ENCODE measurements at regions not wholly inside any gene's neighbourhood (a gene's known extent, or its start where the extent isn't known, plus 50 kb on each side); places are given as distances from the start of the nearest gene placed in this dataset.
"Not testable (repeated sequence)": the region's sequence is repeated elsewhere in the genome, so short reads cannot be mapped to it uniquely, and the experiment has no call there.

DNA sequence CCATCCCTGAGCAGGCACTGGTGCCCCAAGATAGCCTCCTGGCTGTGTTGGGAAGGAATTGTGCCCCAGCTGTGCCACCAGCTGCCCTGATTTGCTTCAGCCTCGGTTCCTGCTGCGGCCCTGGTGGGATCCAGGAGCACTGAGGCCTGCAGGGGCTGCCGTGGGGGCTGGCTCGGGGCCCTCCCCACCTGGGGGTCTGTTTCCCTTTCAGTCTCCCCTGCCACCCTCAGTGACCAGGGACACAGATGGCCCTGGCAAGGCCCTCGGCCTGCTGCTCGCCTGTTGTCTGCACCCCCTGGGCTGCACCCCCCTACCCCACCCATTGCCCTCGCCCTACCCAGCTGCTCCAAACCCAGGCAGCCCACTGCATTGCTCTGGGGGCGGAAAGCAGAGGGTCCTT lies 483.8 kb downstream of the TUBA3C start:
- not testable (repeated sequence) for H3K9ac ChIP-seq (ENCODE audit: low read length); H3K79me2 ChIP-seq (ENCODE audit: low read length); H3F3A ChIP-seq (ENCODE audit: insufficient read depth, low read length); H3K4me2 ChIP-seq (ENCODE audit: low read depth, low read length); H3K4me1 ChIP-seq (ENCODE audit: low read length); H4K20me1 ChIP-seq (ENCODE audit: insufficient read depth, low read length); H3K9me2 ChIP-seq (replicated peaks; ENCODE audit: insufficient read depth, low read length); H3K36me3 ChIP-seq (replicated peaks; ENCODE audit: insufficient read depth, low read length); DNase-seq; H3K27me3 ChIP-seq (replicated peaks; ENCODE audit: insufficient read depth, low read length); H3K4me3 ChIP-seq (ENCODE audit: low read length); H3K27ac ChIP-seq (ENCODE audit: low read length); H3K9me3 ChIP-seq (replicated peaks; ENCODE audit: insufficient read depth, low read length); H2AFZ ChIP-seq (ENCODE audit: low read length)

DNA sequence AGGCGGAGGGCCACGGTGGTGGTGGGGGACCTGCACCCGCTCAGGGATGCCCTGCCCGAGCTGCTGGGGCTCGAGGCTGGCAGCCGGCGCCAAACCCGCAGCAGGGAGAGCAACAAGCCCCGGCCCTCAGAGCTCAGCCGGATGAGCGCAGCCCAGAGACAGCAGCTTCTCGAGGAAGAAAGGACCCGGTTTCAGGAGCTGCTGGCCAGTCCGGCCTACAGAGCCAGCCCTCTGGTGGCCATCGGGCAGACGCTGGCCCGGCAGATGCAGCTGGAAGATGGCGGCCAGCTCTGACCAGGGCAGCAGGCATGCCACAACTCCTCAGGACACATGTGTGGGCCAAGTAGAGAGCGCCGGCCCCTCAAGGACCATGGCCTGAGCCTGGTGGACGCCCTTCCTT lies 484.4 kb downstream of the TUBA3C start:
- H3K4me3 ChIP-seq (ENCODE audit: low read length); H2AFZ ChIP-seq (ENCODE audit: low read length); H3K27ac ChIP-seq (ENCODE audit: low read length); H3K27me3 ChIP-seq (replicated peaks; ENCODE audit: insufficient read depth, low read length); H3K9ac ChIP-seq (ENCODE audit: low read length); H3F3A ChIP-seq (ENCODE audit: insufficient read depth, low read length); H3K4me2 ChIP-seq (ENCODE audit: low read depth, low read length); H3K9me3 ChIP-seq (replicated peaks; ENCODE audit: insufficient read depth, low read length); DNase-seq; H3K4me1 ChIP-seq (ENCODE audit: low read length); H3K79me2 ChIP-seq (ENCODE audit: low read length); H3K36me3 ChIP-seq (replicated peaks; ENCODE audit: insufficient read depth, low read length); H4K20me1 ChIP-seq (ENCODE audit: insufficient read depth, low read length); H3K9me2 ChIP-seq (replicated peaks; ENCODE audit: insufficient read depth, low read length): not testable (repeated sequence)

DNA sequence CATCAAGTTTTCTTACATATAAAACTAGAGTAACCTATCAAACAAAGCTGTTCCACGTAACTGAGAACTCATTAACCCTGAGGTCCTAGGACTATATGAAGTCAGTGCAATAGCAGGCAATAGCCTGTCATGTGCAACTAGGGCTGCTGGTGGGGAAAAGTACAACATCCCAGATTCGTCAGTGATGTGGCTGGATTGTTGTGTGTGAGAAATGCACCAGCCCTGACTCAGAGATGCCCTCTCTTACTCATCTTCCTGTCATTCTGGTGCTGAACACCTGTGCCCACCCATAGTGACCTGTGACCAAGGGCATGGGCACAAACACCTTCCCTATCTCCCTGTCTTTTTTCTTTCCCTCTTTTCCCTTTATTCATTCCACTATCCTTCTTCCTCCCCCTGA lies 504.2 kb downstream of the TUBA3C start:
- not testable (repeated sequence) for H3K27me3 ChIP-seq (replicated peaks; ENCODE audit: insufficient read depth, low read length); H3K4me2 ChIP-seq (ENCODE audit: low read depth, low read length); H3K36me3 ChIP-seq (replicated peaks; ENCODE audit: insufficient read depth, low read length); H3K79me2 ChIP-seq (ENCODE audit: low read length); H3K4me1 ChIP-seq (ENCODE audit: low read length); H3K9ac ChIP-seq (ENCODE audit: low read length); H3F3A ChIP-seq (ENCODE audit: insufficient read depth, low read length); DNase-seq; H2AFZ ChIP-seq (ENCODE audit: low read length); H4K20me1 ChIP-seq (ENCODE audit: insufficient read depth, low read length); H3K9me3 ChIP-seq (replicated peaks; ENCODE audit: insufficient read depth, low read length); H3K9me2 ChIP-seq (replicated peaks; ENCODE audit: insufficient read depth, low read length); H3K4me3 ChIP-seq (ENCODE audit: low read length); H3K27ac ChIP-seq (ENCODE audit: low read length)

DNA sequence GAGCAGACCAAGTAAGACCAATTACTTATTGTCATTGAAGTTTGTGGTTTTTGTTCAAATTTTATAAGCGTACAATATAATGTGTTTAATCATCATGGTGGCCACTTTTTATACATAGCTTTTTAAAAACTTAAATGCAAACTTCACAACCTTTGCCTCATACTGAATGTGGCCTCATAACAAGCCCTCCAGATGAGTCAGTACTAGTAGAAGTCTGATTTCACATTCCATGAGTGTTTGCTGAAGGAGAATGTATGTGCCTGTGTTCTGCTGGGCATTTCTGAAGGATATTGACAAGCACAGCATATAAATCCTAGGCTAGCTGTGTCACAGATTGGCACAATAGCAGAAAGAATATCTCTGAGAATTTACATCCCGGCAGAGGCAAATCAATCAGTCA lies 506.4 kb downstream of the TUBA3C start:
- H3K9me3 ChIP-seq (replicated peaks; ENCODE audit: insufficient read depth, low read length); H3K9ac ChIP-seq (ENCODE audit: low read length); H4K20me1 ChIP-seq (ENCODE audit: insufficient read depth, low read length); H3K79me2 ChIP-seq (ENCODE audit: low read length); H3K4me1 ChIP-seq (ENCODE audit: low read length); H3K4me3 ChIP-seq (ENCODE audit: low read length); H3F3A ChIP-seq (ENCODE audit: insufficient read depth, low read length); H3K36me3 ChIP-seq (replicated peaks; ENCODE audit: insufficient read depth, low read length); H2AFZ ChIP-seq (ENCODE audit: low read length); H3K27ac ChIP-seq (ENCODE audit: low read length); H3K27me3 ChIP-seq (replicated peaks; ENCODE audit: insufficient read depth, low read length); H3K9me2 ChIP-seq (replicated peaks; ENCODE audit: insufficient read depth, low read length); DNase-seq; H3K4me2 ChIP-seq (ENCODE audit: low read depth, low read length): not testable (repeated sequence)

DNA sequence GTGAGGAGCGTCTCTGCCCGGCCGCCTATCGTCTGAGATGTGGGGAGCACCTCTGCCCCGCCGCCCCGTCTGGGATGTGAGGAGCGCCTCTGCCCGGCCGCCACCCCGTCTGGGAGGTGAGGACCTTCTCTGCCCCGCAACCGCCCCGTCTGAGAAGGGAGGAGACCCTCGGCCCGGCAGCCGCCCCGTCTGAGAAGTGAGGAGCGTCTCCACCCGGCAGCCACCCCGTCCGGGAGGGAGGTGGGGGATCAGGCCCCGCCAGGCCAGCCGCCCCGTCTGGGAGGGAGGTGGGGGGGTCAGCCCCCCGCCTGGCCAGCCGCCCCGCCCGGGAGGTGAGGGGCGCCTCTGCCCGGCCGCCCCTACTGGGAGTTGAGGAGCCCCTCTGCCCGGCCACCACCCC lies 507.8 kb downstream of the TUBA3C start:
- H2AFZ ChIP-seq (ENCODE audit: low read length); DNase-seq; H3K4me3 ChIP-seq (ENCODE audit: low read length); H3K9me2 ChIP-seq (replicated peaks; ENCODE audit: insufficient read depth, low read length); H3K27me3 ChIP-seq (replicated peaks; ENCODE audit: insufficient read depth, low read length); H3K79me2 ChIP-seq (ENCODE audit: low read length); H3K9me3 ChIP-seq (replicated peaks; ENCODE audit: insufficient read depth, low read length); H3F3A ChIP-seq (ENCODE audit: insufficient read depth, low read length); H3K36me3 ChIP-seq (replicated peaks; ENCODE audit: insufficient read depth, low read length); H3K4me2 ChIP-seq (ENCODE audit: low read depth, low read length); H3K9ac ChIP-seq (ENCODE audit: low read length); H3K4me1 ChIP-seq (ENCODE audit: low read length); H3K27ac ChIP-seq (ENCODE audit: low read length); H4K20me1 ChIP-seq (ENCODE audit: insufficient read depth, low read length): not testable (repeated sequence)

DNA sequence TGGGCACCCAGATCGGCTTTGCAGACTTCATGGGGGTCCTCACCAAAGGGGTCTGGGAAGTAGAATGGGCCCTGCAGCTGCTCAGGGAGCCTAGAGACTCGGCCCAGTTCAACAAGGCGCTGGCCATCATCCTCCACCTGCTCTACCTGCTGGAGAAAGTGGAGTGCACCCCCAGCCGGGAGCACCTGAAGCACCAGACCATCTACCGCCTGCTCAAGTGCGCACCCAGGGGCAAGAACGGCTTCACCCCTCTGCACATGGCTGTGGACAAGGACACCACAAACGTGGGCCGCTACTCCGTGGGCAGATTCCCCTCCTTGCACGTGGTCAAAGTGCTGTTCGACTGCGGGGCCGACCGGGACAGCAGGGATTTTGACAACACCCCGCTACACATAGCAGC lies 515.0 kb downstream of the TUBA3C start:
- H3K9me2 ChIP-seq (replicated peaks; ENCODE audit: insufficient read depth, low read length); H2AFZ ChIP-seq (ENCODE audit: low read length); H3F3A ChIP-seq (ENCODE audit: insufficient read depth, low read length); H3K9me3 ChIP-seq (replicated peaks; ENCODE audit: insufficient read depth, low read length); DNase-seq; H3K27ac ChIP-seq (ENCODE audit: low read length); H3K4me1 ChIP-seq (ENCODE audit: low read length); H3K36me3 ChIP-seq (replicated peaks; ENCODE audit: insufficient read depth, low read length); H3K4me3 ChIP-seq (ENCODE audit: low read length); H3K9ac ChIP-seq (ENCODE audit: low read length); H3K4me2 ChIP-seq (ENCODE audit: low read depth, low read length); H4K20me1 ChIP-seq (ENCODE audit: insufficient read depth, low read length); H3K27me3 ChIP-seq (replicated peaks; ENCODE audit: insufficient read depth, low read length); H3K79me2 ChIP-seq (ENCODE audit: low read length): not testable (repeated sequence)

DNA sequence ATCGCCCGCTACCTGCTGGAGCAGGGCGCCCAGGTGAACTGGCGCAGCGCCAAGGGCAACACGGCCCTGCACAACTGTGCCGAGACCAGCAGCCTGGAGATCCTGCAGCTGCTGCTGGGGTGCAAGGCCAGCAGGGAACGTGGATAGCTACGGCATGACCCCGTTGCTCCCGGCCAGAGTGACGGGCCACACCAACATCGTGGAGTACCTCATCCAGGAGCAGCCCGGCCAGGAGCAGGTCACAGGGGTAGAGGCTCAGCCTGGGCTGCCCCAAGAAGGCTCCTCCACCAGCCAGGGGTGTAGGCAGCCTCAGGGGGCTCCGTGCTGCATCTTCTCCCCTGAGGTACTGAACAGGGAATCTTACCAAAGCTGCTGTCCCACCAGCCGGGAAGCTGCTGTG lies 515.9 kb downstream of the TUBA3C start:
- H3K9ac ChIP-seq (ENCODE audit: low read length), result not testable (repeated sequence)

DNA sequence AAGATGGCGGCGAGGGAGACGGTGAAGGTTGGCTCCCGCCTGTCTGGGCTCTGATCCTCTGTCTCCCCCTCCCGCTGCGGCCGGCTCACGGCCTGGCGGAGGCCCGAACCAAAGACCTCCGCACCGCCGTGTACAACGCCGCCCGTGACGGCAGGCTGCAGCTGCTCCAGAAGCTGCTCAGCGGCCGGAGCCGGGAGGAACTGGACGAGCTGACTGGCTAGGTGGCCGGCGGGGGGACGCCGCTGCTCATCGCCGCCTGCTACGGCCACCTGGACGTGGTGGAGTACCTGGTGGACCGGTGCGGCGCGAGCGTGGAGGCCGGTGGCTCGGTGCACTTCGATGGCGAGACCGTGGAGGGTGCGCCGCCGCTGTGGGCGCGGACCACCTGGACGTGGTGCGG lies 516.5 kb downstream of the TUBA3C start:
- DNase-seq; H3K9ac ChIP-seq (ENCODE audit: low read length); H3K27ac ChIP-seq (ENCODE audit: low read length); H3F3A ChIP-seq (ENCODE audit: insufficient read depth, low read length); H3K9me3 ChIP-seq (replicated peaks; ENCODE audit: insufficient read depth, low read length); H3K79me2 ChIP-seq (ENCODE audit: low read length); H3K9me2 ChIP-seq (replicated peaks; ENCODE audit: insufficient read depth, low read length); H3K36me3 ChIP-seq (replicated peaks; ENCODE audit: insufficient read depth, low read length); H3K4me3 ChIP-seq (ENCODE audit: low read length); H3K27me3 ChIP-seq (replicated peaks; ENCODE audit: insufficient read depth, low read length); H3K4me2 ChIP-seq (ENCODE audit: low read depth, low read length); H2AFZ ChIP-seq (ENCODE audit: low read length); H4K20me1 ChIP-seq (ENCODE audit: insufficient read depth, low read length); H3K4me1 ChIP-seq (ENCODE audit: low read length): not testable (repeated sequence)

More for the DNA sequence above, 515.9 kb downstream of the TUBA3C start:
- H3K27me3 ChIP-seq (replicated peaks; ENCODE audit: insufficient read depth, low read length); H3F3A ChIP-seq (ENCODE audit: insufficient read depth, low read length); H3K36me3 ChIP-seq (replicated peaks; ENCODE audit: insufficient read depth, low read length); H3K4me3 ChIP-seq (ENCODE audit: low read length); H4K20me1 ChIP-seq (ENCODE audit: insufficient read depth, low read length); H3K4me2 ChIP-seq (ENCODE audit: low read depth, low read length); H3K9me2 ChIP-seq (replicated peaks; ENCODE audit: insufficient read depth, low read length); H2AFZ ChIP-seq (ENCODE audit: low read length); H3K9me3 ChIP-seq (replicated peaks; ENCODE audit: insufficient read depth, low read length); H3K4me1 ChIP-seq (ENCODE audit: low read length); H3K27ac ChIP-seq (ENCODE audit: low read length); DNase-seq; H3K79me2 ChIP-seq (ENCODE audit: low read length): not testable (repeated sequence)

All from MM.1S (cell line).